HuH-7 (cell line): ENCODE measurements at regions not wholly inside any gene's neighbourhood (a gene's known extent, or its start where the extent isn't known, plus 50 kb on each side); places are given as distances from the start of the nearest gene placed in this dataset.
"Not testable (repeated sequence)": the region's sequence is repeated elsewhere in the genome, so short reads cannot be mapped to it uniquely, and the experiment has no call there.

Source experiments
- DNase-seq: peaks from one replicate; pipeline ENCODE4 v3.0.0; 2011; ENCODE audit warnings: low spot score

DNA sequence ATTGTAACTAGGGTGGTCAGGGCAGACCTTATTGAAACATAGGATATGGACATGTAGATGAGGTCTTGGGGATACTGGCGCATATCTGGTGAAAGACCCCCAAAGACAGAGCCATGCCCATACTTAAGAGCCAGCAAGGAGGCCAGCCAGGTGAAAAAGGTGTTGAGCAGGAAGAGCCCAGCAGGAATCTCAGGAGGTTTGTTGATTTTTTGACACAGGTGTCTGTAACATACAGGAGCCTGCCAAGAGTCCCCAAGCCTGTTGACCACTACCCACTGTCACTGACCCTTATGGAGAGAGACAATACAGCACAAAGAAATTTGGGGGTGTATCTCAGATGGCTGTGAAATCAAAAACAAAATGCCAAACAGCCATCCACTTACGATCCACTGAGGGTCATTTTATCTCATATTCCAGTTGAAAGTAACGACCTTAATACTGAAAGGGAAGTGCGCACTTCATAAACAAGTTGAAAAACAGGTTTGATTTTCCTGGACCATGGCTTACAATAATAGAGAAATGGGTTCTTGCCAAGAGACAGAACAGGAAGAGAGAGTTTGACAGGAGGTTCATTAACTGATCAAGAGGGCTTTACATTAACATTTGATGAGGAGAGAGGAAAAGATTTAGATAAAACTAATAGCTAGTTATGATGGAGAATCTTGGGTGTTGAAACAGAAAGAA, 163.6 kb downstream of the GLUL start:
- no peak for DNase-seq

DNA sequence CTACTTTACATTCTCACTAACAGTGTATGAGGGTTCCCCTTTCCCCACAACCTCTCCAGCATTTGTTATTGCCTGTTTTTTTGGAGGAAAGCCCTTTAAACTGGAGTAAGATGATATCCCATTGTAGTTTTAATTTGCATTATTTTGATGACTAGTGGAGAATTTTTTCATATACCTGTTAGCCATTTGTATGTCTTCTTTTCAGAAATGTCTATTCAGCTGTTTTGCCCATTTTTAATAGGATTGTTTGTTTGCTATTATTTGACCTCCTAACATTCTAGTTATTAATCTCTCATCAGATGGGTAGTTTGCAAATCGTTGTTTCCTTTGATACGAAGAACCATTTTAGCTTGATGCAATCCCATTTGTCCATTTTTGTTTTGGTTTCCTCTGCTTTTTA, 165.0 kb downstream of the GLUL start:
- no peak for DNase-seq

- not testable (repeated sequence) for DNase-seq
Observed at GRCh38 chr1:182225755-182226154, 164.2 kb upstream of the ZNF648 start.

GRCh38 chr1:182221990-182222389, 160.5 kb upstream of the ZNF648 start:
- DNase-seq: not testable (repeated sequence)

- DNase-seq: not testable (repeated sequence)
Observed at GRCh38 chr1:182221367-182221766, 159.9 kb upstream of the ZNF648 start.

DNA sequence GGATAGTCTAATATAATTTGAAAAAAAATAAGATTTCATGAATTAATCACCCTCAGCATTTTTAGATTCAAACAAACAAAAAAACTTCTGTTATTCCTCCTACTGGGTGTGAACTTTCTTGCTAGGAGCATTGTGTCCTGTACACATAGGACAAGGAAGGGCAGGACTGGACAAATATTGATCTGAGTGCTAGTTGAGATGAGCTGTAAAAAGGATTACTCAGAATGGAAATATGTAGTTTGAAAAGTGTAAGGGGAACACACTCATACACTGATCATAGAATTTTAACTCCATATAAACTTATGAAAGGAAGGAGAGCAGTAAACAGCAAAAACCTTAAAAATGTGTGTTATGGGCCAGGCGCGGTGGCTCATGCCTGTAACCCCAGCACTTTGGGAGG, 156.5 kb upstream of the ZNF648 start:
- no peak for DNase-seq

GRCh38 chr1:182217071-182217470, 155.6 kb upstream of the ZNF648 start:
- DNase-seq: no peak

DNA sequence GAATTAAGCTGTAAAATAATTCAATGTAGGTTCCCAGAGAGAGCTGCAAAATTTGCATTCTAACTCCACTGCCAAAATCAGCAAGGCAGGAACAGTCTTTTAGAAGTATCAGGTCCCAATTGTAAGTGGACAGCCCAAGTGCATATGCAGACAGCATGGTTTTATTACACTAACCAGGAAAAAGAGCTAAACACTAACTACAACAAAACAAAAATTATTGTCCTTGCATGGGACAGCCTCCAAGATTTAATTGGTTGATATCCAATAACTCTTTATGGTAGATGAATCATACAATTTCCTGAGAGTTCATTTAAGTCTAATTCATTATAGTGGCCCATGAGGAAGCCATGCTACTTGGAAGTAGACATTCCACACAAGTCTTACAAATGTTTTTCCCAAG, 154.3 kb upstream of the ZNF648 start:
- DNase-seq: no peak

DNA sequence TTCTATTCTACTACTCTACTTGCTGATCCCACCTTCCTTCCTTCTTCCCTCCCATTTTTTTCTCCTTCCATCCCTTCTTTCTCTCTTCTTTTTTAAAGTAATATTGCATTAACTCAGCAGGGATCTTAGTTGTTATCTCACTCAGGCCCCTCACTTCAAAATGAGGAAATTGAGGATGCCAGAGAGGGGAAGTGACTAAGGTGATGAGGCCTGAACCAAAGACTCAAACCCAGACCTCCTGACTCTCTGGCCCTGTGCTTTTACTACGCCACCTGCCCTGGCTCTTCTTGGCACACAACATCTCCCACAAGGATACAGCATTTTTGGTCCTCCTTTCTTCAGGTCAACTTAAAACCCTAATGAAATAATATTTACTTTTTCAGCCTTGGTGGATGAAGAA, 151.7 kb upstream of the ZNF648 start:
- no peak for DNase-seq

- no peak for DNase-seq
Observed at GRCh38 chr1:182211386-182211785, 149.9 kb upstream of the ZNF648 start.

DNA sequence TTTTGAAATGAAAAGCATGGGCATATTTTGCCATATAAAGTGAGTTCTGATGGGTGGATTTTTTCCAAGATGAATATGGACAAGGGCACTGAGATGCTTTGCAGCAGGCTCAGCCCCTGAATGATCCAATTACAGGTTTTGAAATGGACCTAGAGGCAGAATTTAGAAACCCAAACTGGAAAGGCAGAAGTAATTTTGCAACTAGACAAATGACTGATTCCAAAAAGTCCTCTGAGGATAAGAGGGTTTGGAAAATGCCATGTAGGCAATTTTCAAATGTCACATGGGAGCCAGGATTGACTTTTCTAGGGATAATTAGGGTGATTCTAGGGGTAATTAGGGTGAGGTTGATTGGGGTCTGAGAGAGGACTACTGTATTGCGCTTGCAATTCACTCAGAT, 148.9 kb upstream of the ZNF648 start:
- no peak for DNase-seq

DNA sequence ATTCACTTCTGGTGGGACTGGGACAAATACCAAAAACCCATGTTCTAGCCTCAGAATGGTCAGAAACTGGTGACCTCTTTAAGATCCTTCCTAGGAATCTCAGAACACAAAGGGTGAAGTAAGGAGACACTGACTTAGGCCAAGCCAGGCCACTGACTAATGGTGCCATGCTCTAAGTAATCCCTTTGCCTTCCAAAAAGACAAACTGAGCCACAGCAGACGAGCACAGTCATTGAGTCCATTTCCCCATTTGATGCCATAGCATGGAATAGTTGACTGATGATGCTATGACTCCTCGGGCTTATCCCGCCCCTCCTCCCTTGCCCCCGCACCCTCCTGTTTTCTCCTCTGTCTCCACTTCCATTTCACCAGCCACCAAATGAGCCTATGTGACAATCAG, 145.8 kb upstream of the ZNF648 start:
- DNase-seq: no peak

DNA sequence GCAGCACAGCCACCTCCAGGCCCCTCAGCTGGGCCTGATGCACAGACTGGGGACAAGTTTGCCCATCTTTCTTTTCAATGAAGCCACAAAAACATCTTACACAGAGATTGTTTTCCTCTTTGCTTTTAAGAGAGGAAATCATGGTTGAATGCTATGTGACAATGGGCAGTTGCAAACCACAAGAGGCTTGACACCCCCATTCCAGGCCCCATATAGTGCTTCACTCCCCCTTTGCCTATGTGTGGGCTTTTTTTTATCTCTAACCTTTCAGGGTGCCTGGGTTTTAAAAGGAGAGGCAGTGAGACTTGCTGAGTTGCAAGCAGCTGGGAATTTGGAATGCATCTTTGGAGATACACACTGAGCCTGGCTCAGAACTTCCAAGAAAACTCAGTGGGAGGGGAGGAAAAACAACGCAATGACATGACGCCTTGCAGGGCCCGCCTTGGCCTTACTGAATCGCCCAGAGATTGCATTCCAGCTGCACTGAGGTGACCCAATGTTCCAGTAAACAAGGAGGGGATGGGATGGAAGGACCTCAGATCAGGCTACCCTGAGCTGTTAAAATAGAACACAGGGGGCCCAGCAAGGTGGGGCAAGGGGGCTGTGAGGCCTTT, 145.2 kb upstream of the ZNF648 start:
- DNase-seq: no peak

DNA sequence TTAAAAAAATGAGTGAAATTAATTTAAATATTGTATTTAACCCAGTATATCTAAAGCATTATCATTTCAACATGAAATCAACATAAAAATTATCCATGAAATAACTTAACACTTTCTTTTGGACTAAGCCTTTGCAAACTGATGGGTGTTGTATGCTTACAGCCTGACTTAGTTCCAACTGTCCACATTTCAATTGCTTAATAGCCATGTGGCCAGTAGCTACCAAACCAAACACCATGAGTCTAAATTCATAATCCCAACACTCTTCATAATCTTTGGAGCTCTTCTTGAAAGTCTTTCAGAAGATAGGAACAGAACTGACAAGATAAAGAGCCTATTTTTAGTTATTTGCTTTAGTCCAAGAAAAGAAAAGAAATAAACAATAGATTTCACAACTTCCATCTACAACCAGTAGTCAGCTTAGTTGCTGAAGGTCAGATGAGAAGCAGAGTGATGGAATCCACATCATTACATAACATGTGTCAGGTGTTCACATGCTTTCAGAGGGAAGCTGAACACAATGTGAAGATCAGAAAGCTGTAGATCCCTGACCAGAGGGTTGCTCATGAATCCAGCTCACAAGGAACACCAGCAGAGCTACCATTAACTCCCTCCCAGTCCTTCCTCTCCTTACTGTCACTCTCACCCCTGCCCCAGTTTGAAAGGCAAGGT, 144.0 kb upstream of the ZNF648 start:
- no peak for DNase-seq

DNA sequence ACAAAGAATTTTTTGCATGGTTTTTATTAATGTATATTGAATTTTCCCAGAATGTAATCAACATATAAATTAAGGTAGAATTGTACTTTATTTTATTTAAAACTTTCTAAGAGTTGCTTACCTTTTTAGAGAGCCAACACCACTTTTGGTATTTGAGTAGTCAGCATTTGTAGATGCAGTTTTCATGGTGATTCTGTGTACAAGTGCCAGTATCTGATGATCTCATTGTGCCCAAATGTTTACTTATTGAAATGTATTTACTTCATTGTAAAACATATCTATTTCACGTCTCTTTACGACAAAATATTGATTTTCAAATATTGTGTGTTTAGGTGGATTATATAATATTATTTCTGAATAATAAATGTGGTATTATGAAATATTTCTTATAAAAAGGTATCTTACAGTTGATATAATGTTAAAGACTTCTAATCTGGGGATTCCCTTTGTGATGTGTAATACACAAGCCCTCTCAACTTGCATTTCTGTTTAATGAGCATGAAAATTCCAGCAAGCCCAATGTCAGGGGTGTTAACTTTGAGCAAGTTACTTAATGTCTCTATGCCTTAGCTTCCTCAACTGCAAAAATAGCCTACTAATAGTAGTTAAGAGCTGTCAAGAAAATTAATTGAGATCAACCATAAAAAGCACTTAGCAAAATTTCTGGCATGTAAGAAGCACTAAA, 141.8 kb upstream of the ZNF648 start:
- DNase-seq: no peak

DNA sequence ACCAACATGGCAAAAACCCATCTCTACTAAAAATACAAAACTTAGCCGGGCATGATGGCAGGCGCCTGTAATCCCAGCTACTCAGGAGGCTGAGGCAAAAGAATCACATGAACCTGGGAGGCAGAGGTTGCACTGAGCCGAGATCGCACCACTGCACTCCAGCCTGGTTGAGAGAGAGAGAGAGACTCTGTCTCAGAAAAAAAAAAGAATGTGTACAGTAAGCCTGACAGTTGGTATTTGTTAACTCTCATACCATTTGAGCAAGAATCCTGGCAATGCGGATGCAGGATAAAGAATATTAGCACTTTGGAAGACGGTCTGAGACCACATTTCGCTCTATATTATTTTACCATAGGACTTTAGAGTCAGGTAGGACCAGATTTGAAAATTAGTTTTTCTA, 140.0 kb upstream of the ZNF648 start:
- DNase-seq: not testable (repeated sequence)

DNA sequence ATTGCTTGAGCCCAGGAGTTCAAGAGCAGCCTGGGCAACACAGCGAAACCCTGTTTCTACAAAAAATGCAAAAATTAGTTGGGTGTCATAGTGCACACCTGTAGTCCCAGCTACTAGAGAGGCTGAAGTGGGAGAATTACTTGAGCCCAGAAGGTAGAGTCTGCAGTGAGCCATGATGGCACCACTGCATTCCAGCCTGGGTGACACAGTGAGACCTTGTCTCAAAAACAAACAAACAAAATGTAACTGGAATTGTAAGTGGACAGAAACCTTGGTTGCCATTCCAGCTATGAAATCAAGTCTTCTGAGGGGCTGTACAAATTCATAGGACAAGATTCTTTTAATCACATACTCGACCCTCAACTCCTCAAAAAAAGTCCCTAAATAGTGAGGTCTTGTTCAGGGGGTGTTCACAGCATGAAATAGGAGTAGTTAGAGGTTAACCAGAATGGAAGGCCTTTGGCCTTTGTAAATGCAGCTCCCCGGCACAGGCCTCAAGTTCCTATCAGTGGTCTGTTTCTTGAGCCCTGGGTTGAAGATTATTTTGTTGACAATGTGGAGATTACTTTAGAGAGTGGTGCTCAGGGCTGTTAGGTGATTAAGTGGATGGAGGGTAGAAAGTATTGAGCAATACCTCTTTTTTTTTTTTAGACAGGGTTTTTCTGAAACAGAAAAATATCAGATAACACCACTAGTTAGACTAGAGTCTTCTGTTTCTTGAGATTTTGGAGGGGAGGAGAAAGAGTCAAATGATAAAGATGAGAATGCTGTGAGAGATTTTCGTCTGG, 138.7 kb upstream of the ZNF648 start:
- peak; percentile 48 for DNase-seq

GRCh38 chr1:182198006-182198605, 136.6 kb upstream of the ZNF648 start:
- no peak for DNase-seq

- DNase-seq: no peak
Observed at GRCh38 chr1:182196897-182197870, 135.7 kb upstream of the ZNF648 start.

DNA sequence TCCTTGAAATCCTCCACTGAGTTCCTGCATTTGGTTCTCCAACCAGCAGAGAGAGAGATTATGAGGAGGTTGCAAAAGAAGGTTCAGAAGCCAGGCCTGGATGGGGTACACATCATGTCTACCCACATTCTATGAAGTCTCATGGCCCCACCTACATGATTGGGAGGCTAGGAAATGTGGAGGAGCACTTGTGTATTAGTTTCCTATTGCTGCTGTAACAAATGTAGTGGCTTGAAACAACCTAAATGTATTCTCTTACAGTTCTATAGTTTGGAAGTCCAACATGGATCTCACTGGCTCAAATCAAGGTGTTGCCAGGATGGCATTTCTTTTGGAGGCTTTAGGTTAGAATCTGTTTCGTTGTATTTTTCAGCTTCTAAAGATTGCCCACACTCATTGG, 134.2 kb upstream of the ZNF648 start:
- no peak for DNase-seq
